ENCODE measurements at regions not wholly inside any gene's neighbourhood (a gene's known extent, or its start where the extent isn't known, plus 50 kb on each side); places are given as distances from the start of the nearest gene placed in this dataset.
"Not testable (repeated sequence)": the region's sequence is repeated elsewhere in the genome, so short reads cannot be mapped to it uniquely, and the experiment has no call there.

DNA sequence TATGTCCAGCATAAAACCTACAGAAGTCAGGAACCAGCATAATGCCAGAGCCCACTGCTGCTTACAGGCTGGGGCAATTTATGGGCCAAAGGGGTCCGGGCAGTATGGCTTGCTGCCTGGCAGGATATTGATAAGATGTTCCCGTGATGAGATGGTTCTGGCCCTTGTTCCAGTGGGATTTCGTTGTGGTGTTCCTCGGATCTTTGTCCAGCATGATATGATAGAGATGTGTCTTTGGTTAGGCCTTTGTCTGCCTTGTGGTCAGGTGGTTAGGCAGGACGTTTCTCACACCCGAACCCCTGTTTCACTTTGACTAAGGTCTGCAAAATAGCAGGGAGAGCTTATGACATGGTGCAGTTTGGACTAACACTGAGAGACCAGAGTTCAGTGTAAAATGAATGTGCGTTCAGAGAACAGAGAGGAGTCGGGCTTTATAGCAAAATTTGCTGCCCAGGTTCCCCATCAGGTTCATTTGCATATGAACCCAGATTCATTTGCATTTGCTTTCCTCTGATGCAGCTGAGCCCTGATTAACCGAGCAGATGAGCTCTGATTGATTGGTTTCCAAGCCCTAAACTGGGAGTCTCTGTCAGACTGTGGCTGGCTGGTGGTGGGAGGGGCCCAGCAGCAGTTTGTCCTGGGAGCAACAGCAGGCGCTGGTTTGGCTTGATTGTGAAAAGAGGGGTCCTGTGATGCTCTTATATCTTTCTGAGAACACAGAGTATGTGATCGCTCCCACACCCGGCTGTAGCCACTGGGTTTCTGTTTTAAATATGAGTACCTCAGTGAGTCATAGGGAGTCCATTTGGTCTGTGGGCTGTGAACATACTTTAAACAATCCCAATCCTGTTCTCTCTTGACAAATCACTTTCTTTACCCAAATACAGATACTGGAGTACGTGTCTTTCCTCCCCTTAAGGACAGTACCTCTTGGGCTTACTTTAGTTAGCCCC lies 156.3 kb upstream of the PZP start:
- peak; percentile 94 for DNase-seq

DNA sequence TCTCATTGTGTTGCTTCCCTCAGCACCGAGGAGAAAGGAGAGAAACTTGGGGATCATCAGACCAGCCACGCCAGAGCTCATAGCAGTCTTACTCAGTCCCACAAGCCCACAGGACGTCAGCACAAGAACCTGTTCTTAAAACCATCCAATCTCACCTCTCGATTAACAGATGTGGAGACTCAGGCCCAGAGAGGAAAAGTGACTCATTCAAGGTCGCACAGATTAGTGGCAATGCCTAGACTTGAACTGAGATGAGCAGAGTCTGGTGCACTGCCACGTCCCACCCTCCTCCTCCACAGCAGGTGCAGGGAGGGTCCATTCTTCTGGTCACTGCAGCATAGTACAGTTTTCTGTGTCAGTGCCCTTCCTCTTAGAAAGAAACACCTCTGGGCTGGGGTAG lies 154.9 kb upstream of the PZP start:
- DNase-seq: peak; percentile 88

DNA sequence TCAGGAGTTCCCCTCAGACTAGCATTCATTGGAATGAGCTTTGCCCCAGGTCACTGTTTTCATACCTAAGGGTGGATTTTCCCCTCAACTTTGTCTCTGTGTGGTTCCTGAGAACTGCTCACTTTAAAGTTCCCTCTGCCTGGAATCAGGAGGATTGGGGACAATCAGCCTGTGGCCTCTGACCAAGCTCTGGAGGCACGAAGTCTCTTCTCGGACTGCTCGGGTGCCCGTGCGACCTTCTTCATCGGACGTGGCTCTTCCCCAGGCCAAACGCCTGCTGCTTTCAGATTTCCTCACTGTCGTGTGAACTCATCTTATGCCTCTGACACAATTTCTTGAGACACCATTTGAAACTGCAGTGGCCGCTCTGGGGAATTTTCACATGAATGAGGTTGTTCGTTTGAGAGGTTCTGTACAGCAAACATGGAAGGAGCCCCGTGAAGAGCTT lies 153.7 kb upstream of the PZP start:
- DNase-seq: peak; percentile 43

DNA sequence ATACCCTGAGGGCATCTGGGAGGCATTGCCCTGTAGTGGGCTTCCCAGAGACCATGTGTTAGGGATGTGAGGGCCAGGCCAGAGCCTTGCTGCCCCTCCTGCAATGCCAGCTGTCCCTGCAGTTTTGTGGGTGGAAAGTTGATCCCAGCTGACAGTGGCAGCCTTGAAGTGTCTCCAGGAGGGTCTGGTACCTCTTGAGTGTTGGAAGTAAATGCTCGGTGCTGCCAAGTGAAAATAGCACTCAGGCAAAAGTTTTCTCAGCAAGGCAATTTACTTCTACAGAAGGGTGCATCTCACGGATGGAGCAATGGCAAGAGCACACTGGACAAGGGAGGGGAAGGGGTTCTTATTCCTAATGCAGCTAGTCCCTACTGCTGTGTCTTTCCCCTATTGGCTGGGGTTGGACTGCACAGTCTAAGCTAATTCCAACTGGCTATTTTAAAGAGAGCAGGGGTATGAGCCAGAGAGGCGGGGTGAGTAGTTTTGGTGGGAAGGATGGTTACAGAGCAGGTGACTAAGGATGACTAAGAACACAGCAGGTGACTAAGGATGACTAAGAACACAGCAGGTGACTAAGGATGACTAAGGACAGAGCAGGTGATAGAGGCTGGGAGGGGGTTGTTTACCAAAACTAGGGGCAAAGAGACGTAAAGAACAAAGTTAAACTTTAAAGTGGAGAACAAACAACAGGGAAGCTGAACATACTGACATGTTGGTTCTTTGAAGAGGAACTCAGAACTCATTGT lies 146.0 kb upstream of the PZP start:
- peak; percentile 48 for DNase-seq

DNA sequence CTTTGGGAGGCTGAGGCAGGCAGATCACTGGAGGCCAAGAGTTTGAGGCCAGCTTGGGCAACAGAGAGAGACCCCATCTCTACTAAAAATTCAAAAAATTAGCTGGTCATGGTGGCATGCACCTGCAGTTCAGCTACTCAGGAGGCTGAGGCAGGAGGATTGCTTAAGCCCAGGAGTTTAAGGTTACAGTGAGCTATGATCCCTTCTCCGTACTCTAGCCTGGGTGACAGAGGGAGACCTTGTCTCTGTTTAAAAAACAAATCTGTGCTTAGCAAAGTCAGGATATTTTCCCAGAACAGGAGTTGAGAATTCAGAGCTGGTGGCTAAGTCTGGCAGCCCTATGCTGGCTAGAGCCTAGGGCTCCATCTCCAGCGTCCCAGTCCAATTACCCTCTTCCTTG lies 142.9 kb upstream of the PZP start:
- DNase-seq: no peak

DNA sequence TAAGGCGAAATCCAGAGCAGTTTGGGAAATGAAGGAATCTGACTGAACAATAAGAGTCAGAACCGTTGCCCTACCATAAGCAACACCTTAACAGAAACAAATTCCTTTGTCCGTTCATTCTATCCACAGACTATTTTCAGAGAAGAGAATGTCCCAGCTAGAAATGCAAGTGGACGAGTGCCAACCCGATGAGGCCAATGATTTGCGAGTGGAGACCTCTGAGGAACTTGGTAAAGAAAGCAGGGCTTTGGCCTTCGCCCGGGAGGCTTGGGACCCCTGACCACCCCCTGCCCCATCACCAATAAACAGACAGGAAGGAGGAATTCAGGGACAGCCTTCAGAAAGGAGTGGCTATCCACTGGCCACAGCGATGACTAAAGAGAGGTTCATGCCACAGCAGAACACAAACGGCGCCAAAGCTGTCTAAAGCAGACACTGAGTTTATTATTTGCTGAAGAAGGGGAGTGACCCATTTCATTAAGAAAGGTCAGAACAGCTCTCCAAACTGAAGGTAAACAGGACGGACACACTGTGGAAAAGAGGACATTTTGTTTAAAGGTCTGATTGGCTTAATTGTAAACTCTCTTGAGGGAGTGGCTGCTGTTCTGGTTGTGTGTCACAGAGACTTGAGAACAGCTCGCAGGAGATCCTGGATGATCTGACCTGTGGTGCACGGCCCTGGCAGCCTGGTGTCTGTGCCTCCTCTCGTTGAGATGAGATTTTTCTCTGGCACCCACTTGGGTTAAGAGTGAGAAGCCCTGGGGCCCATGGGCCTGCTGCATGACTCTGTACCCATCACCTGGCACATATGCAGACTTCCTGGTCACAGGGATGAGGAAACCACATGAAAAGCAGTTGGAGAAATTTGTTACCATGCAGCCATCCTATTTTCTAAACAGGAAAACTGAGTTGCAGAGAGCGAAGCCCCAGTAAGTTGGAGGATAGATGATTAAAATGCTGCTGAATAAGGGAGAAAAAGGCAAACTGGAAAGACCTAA lies 142.0 kb upstream of the PZP start:
- DNase-seq: no peak

DNA sequence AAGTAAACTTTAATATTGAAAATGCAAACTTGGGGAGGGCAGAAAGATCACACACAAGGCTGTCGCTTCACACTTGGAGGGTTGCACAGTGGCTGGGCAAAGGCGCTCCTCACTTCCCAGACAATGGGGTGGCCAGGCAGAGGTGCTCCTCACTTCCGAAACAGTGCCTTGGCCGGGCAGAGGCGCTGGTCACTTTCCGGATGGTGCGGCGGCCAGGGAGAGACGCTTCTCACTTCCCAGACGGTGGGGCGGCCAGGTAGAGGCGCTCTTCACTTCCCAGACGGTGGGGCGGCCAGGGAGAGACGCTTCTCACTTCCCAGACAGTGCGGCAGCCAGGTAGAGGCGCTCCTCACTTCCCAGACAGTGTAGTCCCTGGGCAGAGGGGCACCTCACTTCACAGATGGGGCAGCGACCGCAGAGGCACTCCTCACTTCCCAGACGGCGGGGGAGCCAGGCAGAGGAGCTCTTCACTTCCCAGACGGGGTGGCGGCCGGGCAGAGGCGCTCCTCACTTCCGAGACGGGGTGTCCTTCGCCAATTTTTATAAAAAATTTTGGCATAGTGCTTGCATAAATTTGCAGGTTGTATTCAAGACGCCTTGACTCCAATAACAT lies 140.8 kb upstream of the PZP start:
- no peak for DNase-seq

DNA sequence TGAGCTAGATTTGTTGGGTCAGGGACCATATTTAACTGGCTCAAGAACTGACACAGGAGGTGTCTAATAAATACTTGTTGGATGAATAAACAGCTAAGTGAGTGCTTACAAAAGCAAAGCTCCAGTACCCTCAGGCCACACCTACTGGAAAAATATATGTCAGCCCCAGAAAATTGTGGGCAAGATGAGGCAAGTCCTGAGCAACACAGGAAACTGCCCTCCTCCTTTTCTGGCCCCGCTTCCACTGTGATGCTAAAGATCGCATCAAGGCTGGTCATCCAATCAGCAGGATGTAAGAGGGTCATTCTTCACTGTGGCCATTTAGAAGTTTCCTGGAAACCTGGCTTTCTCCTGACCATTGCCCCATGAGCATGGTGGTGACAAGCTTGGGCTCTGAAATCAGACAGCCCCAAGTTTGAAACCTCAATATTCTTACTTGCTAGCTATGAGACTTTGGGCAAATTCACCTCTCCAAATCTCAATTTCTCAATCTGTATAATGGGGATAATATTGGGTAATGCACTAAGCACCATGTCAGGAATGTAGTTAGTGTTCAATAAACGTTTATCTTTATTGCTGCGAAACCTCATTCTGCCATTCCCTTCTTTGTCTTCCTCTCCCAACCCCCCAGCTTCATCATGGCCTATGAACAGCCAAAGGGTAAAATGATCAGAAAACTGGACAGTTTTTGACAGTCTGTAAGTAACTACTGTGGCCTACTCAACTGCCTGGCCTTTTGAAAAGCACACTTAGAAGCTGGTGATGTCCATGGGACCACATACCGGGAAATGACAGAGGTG lies 139.3 kb upstream of the PZP start:
- DNase-seq: no peak

DNA sequence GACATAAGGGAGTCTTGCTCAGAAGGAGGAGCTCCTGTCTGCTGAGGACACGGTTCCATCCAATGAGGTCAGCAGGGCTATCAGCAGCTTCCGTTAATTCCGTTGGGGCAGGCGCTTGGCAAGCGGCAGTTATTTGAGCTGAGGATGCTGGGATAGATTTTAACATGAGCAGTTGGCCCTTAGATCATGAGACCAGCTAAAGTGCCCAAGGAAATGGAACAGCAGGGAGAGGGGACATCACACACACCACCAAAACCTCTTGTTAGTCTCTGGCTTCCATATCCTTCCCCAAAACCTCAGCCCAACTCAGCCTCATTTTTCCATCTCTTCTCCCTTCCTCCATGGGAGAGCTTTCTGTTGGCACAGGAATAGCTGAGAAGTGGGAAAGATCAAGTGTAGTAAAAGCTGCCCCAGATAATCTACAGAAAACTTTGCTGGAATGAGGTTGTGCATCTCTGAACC lies 138.7 kb upstream of the PZP start:
- no peak for DNase-seq

DNA sequence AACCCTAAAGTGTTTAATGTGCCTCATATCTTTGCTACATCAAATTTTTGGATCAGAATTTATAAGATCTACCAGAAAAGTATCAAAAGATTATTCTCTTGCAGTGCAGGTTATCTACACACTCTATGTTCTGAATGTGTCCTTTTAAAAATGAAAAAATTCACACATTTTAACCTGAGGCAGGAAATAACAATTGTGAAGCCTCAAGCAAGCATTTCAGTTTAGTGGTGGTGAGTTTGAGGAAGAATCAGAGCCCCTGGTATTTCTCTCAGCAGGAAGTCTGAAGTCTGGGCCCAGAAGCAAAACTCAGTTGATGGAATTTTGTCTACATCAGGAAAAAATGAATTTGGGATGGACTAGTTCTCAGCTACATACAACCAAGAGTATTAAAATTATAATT lies 137.0 kb upstream of the PZP start:
- DNase-seq: no peak

DNA sequence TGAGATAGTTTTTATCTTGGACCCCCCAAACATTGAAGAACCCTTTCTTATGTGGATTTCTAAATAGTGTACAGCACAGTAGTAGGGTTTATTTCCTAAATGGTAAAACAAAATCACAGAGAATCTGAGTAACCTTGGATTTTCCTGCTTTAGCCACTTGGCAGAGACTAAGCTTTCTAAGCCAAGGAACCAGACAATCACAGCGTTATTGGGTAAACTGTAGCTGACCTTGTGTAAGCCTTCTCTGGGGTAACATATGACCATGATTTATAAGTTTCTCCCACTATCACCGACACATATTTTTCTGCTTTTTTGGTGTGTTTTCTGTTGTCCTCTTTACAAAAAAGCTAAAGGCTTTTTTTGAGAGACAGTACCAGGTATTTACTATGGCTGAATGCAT lies 136.3 kb upstream of the PZP start:
- DNase-seq: no peak

DNA sequence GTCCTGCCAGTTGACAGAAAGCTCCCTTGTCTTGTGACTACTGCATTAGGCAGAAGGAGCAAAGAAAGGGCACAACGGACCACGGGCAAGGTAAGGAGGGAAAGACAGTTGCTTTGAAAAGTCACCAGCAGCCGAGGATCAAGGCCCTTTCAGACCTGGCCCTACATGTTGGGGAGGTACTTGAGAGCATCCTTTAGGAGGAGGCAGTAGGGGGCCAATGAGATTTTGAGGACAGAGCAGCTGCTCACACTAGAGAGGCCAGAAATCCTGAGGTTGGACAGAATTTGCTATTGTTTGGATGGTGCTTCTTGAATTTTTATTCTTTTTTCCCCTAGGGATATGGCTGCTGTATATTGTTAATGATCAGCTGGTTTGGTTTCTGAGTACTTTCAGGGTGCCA lies 135.5 kb upstream of the PZP start:
- no peak for DNase-seq

DNA sequence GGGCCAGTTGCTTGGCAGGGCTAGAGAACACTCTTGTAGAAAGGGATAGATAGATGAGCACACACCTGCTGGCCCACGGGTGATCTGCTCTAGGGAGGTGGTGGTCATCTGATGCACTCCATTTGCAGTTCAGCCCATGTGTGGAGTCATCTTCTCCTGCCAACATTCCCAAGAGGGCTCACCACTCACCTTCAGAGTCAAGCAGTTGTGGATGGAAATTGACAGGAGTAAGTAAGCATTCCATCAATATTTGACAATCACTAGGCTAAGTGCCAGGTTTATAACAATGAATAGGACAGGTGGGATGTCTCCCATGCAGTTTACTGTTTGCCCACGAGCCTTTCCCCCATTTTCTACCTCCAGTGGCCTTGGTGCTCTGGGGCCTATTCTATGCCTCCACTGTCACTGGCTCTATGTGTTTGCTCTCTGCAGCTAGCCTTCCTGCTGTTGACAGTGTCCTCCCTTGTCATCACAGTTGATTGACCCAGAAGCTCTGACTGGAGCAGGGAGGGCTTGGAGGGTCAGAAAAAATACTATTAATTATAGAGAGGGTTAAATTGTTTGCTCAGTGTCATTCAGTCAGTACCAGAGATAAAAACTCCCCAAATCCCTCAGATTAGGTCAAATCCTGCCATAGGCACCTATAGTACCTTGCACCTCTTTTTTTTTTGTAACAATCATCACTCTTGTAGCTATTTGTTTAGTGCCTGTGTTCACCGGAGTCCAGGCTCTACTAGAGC lies 134.6 kb upstream of the PZP start:
- no peak for DNase-seq

DNA sequence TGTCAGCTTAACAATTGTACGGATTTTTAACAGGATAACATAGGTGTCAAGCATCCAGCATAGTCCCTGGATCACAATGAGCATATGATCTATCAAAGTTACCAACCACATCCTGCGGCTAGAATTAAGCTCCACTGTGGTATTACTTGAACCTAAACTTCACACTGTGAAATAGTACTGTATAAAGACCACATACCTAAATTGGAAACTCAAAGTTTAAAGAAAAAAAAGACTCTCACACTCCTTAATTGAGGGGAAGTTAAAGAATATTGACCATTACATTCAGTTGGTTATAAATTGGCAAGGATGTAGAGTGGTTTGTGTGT lies 133.0 kb upstream of the PZP start:
- DNase-seq: no peak

DNA sequence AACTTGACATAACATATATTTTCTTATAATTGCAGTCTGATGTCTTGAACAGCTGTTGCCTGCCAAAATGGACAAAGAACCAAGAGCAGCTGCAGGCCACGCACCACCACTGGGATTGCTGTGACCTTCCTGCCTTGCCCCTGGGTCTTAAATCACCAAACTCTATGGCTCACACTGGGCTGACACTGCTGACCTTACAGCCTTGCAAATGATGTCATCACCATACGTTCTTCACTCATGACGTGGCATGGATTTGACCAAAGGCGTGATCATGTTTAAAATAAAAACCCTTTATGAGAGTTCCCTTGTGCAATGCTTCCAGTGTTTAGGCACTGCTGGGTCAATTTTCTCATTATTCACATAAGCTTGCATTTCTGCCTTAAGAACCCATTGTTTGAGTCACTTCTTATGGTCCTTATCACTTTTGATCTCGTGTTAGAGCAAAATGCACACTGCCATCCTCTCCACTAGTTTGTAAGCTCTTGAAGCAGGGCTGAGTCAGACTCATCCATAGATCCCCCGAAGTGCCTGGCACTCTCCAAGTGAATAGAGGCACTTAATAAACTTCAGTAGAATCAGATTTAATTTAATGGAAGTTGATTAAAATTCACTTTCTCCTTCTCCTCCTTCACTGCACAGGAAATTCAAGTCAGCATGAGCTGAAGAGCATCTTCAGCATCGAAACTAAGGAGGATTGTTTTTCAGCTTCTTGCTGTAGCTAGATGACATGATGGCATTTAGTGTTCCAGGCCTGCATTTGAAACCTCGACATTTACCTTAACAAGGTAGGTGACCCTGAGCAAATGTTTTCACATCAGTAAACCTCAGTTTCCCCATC lies 132.4 kb upstream of the PZP start:
- DNase-seq: no peak

DNA sequence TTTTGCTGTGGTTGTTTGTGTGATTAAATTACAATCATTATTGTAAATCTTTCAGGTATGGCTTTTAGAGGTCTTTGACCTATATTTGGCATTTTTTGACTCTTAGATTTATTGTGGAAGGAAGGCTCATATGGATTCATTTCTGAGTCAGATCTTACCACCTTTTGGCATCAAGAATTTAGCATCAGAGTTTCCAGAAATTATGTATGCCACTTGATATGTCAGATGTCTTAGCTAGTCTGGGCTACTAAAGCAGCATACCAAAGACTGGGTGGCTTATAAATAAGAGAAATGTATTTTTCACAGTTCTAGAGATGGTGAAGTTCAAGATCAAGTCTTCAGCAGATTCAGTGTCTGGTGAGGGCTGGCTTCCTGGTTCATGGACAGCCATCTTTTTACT lies 129.5 kb upstream of the PZP start:
- DNase-seq: no peak

DNA sequence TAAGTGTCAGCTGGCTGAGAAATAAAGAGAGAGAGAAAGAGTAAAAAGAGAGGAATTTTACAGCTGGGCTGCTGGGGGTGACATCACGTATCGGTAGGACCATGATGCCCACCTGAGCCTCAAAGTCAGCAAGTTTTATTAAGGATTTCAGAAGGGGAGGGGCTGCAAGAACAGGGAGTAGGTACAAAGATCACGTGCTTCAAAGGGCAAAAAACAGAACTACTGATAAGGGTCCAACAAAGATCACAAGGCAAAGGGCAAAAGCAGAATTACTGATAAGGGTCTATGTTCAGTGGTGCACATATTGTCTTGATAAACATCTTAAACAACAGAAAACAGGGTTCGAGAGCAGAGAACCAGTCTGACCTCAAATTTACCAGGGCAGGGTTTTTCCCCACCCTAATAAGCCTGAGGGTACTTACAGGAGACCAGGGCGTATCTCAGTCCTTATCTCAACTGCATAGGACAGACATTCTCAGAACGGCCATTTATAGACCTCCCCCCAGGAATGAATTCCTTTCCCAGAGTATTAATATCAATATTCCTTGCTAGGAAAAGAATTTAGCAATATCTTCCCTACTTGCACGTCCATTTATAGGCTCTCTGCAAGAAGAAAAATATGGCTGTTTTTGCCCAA lies 128.3 kb upstream of the PZP start:
- not testable (repeated sequence) for DNase-seq

DNA sequence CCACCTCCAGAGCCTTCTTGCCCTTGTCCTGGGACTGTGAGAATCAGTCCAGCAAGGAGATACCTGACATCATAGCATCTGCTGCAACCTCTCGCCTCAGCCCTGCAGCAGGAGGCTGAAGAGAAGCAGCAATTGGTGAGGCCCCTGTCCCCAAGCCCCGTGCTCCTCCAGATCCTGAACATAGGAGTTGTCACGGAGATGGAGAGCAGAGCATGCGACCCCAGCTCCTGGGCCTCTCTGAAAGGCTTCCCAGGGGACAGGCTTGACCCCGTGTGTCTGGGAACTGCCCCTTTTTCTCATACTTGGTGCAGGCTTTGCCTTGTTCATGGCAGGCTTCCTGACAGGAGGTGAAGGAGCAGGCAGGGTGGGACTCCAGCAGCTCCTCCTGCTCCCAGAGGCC lies 127.7 kb upstream of the PZP start:
- DNase-seq: no peak

DNA sequence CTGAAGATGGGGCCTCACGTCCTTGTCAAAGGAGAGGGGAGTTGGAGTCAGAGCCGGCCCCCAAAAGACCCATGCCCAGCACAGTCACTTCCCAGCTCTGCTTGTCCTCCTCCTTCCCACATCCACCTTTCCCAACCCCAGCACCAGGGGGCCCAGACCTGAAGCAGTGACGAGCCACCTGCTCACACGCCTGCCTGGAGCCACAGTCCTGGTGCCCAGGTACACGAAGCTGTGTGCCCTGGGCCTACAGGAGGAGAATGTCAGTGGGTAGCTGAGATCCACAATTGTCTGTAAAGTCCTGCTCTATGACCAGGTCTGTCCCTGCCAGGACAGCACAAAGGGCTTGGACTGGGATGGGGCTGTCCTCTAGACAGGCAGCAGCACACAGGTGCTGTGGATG lies 126.8 kb upstream of the PZP start:
- no peak for DNase-seq

Data from activated CD4-positive, alpha-beta T cell treated with anti-CD3 and anti-CD28 coated beads, Interleukin-2, amount 50 U/mL, for 16 hours (primary cell).